ENCODE measurements at regions not wholly inside any gene's neighbourhood (a gene's known extent, or its start where the extent isn't known, plus 50 kb on each side); places are given as distances from the start of the nearest gene placed in this dataset.
"Not testable (repeated sequence)": the region's sequence is repeated elsewhere in the genome, so short reads cannot be mapped to it uniquely, and the experiment has no call there.

GRCh38 chr2:66174491-66174890 lies 260.4 kb upstream of the MEIS1 start:
- DNase-seq (ENCODE audit: low spot score) = no peak

- DNase-seq (ENCODE audit: low spot score) = no peak
These were observed 261.3 kb upstream of the MEIS1 start for GRCh38 chr2:66173645-66174044.

GRCh38 chr2:66171530-66171929 lies 263.4 kb upstream of the MEIS1 start:
- DNase-seq (ENCODE audit: low spot score) = no peak

- no peak for DNase-seq (ENCODE audit: low spot score)
These were observed 264.1 kb upstream of the MEIS1 start for GRCh38 chr2:66170744-66171330.

GRCh38 chr2:66169076-66169475 lies 265.8 kb upstream of the MEIS1 start:
- DNase-seq (ENCODE audit: low spot score) = no peak

GRCh38 chr2:66164470-66164869 lies 270.5 kb upstream of the MEIS1 start:
- DNase-seq (ENCODE audit: low spot score) = no peak

GRCh38 chr2:66156171-66156570 lies 278.8 kb upstream of the MEIS1 start:
- DNase-seq (ENCODE audit: low spot score) = no peak

- DNase-seq (ENCODE audit: low spot score) = no peak
These were observed 281.0 kb upstream of the MEIS1 start for GRCh38 chr2:66153941-66154340.

GRCh38 chr2:66145490-66145889 lies 289.4 kb upstream of the MEIS1 start:
- DNase-seq (ENCODE audit: low spot score) = no peak

- not testable (repeated sequence) for DNase-seq (ENCODE audit: low spot score)
These were observed 290.6 kb upstream of the MEIS1 start for GRCh38 chr2:66144324-66144723.

- no peak for DNase-seq (ENCODE audit: low spot score)
These were observed 297.3 kb upstream of the MEIS1 start for GRCh38 chr2:66137606-66138130.

- no peak for DNase-seq (ENCODE audit: low spot score)
These were observed 300.7 kb upstream of the MEIS1 start for GRCh38 chr2:66134138-66134701.

GRCh38 chr2:66127656-66128055 lies 307.3 kb upstream of the MEIS1 start:
- DNase-seq (ENCODE audit: low spot score) = no peak

GRCh38 chr2:66127061-66127460 lies 307.9 kb upstream of the MEIS1 start:
- DNase-seq (ENCODE audit: low spot score) = no peak

- no peak for DNase-seq (ENCODE audit: low spot score)
These were observed 309.0 kb upstream of the MEIS1 start for GRCh38 chr2:66125951-66126350.

GRCh38 chr2:66122516-66122915 lies 312.4 kb upstream of the MEIS1 start:
- DNase-seq (ENCODE audit: low spot score) = no peak

GRCh38 chr2:66121946-66122345 lies 313.0 kb upstream of the MEIS1 start:
- no peak for DNase-seq (ENCODE audit: low spot score)

GRCh38 chr2:66113988-66114625 lies 320.8 kb upstream of the MEIS1 start:
- no peak for DNase-seq (ENCODE audit: low spot score)

- no peak for DNase-seq (ENCODE audit: low spot score)
These were observed 323.2 kb upstream of the MEIS1 start for GRCh38 chr2:66111706-66112105.

GRCh38 chr2:66110608-66111007 lies 324.3 kb upstream of the MEIS1 start:
- DNase-seq (ENCODE audit: low spot score) = no peak

GRCh38 chr2:66110086-66110485 lies 324.8 kb upstream of the MEIS1 start:
- no peak for DNase-seq (ENCODE audit: low spot score)

- no peak for DNase-seq (ENCODE audit: low spot score)
These were observed 325.5 kb upstream of the MEIS1 start for GRCh38 chr2:66109419-66109818.

GRCh38 chr2:66105066-66105753 lies 329.7 kb upstream of the MEIS1 start:
- DNase-seq (ENCODE audit: low spot score) = no peak
